ENCODE measurements at regions not wholly inside any gene's neighbourhood (a gene's known extent, or its start where the extent isn't known, plus 50 kb on each side); places are given as distances from the start of the nearest gene placed in this dataset.
A peak's percentile ranks its signal among the peaks of the same experiment; 100 is the strongest.

DNA sequence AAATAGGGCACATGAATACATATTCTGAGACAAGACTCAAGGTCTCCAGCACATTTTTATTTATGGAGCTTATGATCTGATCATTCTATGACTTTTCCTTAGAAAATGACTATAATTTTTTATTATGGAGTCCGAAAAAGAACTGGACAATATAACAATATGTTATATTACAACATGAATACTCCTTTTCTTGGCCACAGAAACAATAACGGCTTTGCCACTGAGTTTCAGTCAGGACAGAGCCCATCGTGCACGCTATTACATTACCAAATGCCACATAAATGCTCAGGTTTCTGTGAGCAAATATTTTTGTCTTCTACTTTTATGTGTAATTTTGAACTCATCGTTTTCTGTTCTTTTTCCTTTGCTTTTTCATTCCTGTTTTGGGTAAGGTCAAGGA is 509.2 kb upstream of the ZEB2 start:
- no peak for DNase-seq (ENCODE audit: low read depth in 2 of 2)

GRCh38 chr2:145028101-145028920 is 508.4 kb upstream of the ZEB2 start:
- no peak for DNase-seq (ENCODE audit: low read depth in 2 of 2)

GRCh38 chr2:145026456-145027455 is 506.8 kb upstream of the ZEB2 start:
- no peak for DNase-seq (ENCODE audit: low read depth in 2 of 2)

DNA sequence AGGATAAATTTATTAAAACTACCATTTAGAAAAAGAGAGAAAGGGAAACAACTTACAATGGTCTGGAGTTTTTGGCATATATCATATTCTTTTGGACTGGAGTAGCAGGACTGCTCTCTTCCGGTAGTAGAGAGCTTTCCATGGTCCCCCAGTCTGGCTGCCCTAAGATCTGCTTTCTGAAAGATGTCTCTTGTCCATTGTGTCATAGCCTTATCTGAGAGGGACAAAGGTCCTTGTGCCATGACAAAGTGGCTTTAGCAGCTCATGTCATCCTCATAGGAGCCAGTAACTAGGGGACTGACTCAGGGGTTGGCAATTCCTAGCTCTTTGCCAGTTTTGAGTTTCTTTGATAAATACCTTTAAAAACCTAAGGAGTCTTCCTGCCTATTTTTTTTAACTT is 505.5 kb upstream of the ZEB2 start:
- DNase-seq (ENCODE audit: low read depth in 2 of 2) = no peak

DNA sequence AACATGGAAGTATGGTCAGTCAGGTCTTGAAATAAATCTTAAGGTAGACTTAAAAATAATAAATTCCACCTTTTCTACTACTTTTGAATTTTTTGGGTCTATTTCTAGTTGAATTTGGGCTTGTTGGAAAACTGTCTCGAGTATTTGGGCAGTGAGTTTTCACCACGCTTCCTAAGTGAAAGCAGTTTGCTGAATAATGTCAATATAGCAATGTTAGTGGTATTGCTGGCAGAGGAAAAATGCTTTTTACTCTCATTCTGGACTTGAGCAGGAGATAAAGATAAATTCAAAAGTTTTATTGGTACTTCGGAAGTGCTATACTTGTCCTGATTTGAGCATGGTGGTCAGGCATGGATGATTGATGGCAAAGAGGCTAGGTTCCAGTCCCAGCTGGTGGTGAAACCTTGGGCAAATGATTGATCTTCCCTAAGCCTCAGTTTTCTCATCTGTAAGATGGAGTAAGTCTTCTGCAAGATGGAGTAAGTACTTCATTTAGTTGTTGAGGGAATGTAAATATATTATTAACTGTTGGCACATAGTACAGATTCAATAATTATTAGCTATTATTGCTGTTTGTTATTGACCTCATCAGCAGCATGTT is 503.5 kb upstream of the ZEB2 start:
- no peak for DNase-seq (ENCODE audit: low read depth in 2 of 2)

GRCh38 chr2:145022666-145023333 is 502.9 kb upstream of the ZEB2 start:
- DNase-seq (ENCODE audit: low read depth in 2 of 2) = no peak

- no peak for DNase-seq (ENCODE audit: low read depth in 2 of 2)
These were observed 502.2 kb upstream of the ZEB2 start for GRCh38 chr2:145021962-145022665.

- DNase-seq (ENCODE audit: low read depth in 2 of 2) = no peak
These were observed 500.8 kb upstream of the ZEB2 start for GRCh38 chr2:145020694-145021093.

GRCh38 chr2:145020139-145020538 is 500.2 kb upstream of the ZEB2 start:
- no peak for DNase-seq (ENCODE audit: low read depth in 2 of 2)

DNA sequence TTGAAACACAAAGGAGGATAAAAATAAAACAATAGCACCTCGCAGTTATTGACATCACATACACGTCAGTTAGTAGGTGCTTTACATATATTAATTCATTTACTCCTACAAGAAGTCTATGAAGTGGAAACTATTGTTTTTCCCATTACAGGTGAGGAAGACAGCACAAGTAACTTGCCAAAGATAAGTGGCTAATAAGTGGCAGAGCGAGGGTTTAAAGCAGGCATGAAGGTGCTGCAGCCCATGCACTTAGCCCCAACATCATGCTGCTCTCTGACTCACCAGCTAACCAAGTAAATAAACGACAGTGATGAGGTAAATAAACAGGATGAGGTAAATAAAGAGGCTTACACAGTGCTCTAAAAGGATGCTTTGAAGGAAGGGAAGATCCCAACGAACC is 498.6 kb upstream of the ZEB2 start:
- DNase-seq (ENCODE audit: low read depth in 2 of 2) = no peak

GRCh38 chr2:145017149-145017548 is 497.2 kb upstream of the ZEB2 start:
- DNase-seq (ENCODE audit: low read depth in 2 of 2) = no peak

GRCh38 chr2:145016711-145017110 is 496.8 kb upstream of the ZEB2 start:
- DNase-seq (ENCODE audit: low read depth in 2 of 2) = no peak

GRCh38 chr2:145015561-145015960 is 495.6 kb upstream of the ZEB2 start:
- DNase-seq (ENCODE audit: low read depth in 2 of 2) = no peak

DNA sequence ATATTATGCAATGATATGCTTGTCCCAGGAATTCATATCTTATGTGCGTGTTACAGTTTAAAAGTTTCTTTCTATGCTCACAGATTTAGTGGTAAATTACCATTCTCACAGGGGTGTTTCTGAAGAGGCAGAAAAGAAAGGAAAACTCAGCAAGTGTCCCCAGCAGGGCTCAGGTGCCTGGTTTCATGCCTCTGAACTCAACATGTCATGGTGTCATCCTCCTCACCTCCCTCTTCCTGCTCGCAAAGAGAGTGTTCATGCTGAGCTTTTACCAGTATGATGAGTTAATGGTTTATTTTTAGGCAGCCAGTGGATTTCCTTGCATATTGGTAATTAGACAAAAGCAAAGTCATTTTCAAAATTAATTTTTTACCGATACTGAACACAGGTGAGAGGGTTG is 492.9 kb upstream of the ZEB2 start:
- DNase-seq (ENCODE audit: low read depth in 2 of 2) = no peak

GRCh38 chr2:145012214-145012670 is 492.3 kb upstream of the ZEB2 start:
- DNase-seq (ENCODE audit: low read depth in 2 of 2) = no peak

- no peak for DNase-seq (ENCODE audit: low read depth in 2 of 2)
These were observed 490.7 kb upstream of the ZEB2 start for GRCh38 chr2:145010635-145011034.

DNA sequence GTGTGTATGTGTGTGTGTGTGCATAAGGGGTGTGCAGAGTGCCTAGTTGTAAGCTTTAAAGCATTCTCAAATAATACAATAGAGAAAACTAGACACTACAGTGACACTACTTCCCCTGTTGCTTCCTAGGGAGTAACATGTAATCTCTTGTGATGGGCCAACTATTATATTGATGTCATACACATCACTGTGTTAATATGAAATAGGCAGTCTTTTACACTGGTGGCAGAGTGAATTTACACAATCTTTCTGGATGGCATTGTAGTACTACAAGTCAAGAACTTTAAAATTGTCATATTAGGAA is 488.0 kb upstream of the ZEB2 start:
- DNase-seq (ENCODE audit: low read depth in 2 of 2) = no peak

DNA sequence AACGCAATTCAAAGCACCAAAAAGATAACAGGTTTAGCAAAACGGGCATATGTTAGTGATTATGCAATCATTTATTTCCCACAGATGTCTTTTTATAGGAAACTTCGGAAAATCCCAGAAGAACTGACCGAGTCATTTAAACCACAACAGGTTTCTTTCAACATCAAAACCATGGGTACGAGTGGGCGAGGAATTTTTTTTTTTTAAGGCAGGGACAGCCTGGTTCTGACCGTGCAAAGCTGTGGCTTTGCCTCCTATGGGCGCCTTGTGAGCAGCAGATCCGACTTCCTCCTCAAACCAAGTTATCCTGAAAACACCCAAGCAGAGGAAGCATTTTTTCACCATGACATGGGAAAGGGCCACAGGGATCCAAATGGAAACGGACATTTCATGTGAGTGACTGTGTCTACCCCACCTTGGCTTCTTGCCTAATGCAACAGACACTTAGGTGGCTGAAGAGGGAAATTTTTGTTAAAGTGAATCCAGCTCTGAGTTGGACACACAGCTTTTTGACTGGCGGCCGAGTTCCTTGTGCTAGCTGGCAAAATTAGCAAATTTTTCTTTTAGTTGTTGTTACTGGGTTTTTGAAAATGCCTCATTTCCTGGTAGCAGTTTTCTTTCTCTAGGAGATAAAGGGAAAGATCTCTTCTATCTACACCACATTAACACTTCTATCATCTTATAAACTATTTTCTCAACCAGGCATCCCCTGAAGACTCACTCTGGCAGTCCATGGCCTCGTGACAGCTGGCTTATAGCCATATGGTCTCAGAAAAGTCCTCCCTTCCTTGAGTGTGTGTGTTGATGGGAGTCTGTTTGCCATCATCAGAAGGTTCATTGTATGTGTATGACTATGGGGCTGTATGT is 487.4 kb upstream of the ZEB2 start:
- peak; percentile 89 to 91 for DNase-seq (ENCODE audit: low read depth in 2 of 2)

- DNase-seq (ENCODE audit: low read depth in 2 of 2) = no peak
These were observed 482.7 kb upstream of the ZEB2 start for GRCh38 chr2:145002624-145003023.

GRCh38 chr2:145000376-145000775 is 480.5 kb upstream of the ZEB2 start:
- DNase-seq (ENCODE audit: low read depth in 2 of 2) = no peak
